GM21786 (cell line): ENCODE measurements at regions not wholly inside any gene's neighbourhood (a gene's known extent, or its start where the extent isn't known, plus 50 kb on each side); places are given as distances from the start of the nearest gene placed in this dataset.
"Not testable (repeated sequence)": the region's sequence is repeated elsewhere in the genome, so short reads cannot be mapped to it uniquely, and the experiment has no call there.

ENCODE experiments used
- ATAC-seq: cut with Tn5 transposase; IDR thresholded peaks from one replicate; pipeline ENCODE4 v1.9.1; 2021; ENCODE audit not compliant: unreplicated experiment

DNA sequence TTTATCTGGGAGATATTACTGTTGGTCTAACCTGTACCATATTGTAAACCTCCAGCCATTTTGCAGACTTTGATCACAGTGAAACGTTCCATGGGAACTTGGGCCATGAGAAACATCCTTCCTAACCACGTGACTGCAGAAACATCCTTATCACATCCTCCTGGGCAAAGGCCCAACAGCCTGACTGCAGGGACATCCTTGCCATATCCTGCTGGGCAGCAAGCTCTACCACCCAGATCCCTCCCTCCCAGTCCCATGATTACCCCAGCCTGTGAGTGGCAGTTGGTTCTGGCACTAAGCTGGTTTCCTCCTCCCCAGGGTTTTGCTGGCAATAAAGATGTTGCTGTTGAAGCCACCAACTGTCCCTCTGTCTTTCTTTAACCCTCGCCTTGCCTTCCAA, 201.2 kb downstream of the POTEC start:
- not testable (repeated sequence) for ATAC-seq

DNA sequence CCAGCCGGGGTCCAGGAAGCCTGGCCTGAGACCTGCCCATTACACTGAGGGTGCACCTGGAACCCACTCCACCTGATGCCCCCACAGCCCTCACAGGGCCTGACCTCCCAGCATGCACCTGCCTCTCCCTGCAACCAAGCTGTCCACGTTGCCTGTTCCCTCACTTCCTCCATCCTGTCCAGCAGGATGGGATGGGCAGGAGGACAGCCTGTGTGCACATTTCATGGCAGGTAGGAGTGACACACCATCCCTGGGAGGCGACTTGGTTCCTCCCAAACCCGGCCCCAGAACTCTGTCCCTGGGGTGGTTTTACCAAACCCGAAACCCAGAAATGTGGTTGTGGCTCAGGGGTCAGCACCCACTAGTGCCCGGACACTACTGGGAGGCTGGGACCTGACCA, 203.8 kb upstream of the ZNF519 start:
- ATAC-seq, result not testable (repeated sequence)

DNA sequence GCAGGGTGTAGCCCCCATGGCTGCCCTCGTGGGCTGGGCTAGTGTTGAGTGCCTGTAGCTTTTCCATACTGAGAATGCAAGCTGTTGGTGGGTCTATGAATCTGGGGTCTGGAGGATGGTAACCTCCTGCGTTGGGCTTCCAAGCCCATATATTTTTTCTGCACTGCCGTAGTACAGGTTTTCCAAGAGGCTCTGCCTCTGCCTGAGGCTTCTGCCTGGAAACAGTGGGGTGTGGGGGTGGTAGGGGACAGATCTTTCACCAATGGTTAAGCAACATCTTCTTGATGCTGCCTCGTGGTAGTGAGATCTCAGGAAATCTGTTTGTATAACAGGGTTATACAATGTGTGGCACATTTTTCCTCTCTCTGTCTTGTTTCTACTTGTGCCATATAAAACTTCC, 189.0 kb upstream of the ZNF519 start:
- ATAC-seq, result not testable (repeated sequence)

DNA sequence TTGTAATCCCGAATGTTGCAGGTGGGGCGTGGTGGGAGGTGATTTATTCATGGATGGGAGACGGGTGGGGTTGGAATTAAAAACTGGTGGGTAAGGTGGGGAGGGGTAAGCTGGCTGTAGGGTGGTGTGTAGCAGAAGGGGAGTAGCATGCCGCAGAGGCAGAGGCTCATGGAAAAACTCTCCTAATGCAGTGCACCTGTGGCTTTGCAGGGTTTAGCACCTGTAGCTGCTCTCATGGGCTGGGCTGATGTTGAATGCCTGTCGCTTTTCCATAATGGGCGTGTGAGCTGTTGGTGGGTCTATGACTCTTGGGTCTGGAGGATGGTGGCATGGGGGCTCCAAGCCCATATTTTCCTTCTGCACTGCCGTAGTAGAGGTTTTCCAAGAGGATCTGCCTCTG, 169.0 kb upstream of the ZNF519 start:
- not testable (repeated sequence) for ATAC-seq

DNA sequence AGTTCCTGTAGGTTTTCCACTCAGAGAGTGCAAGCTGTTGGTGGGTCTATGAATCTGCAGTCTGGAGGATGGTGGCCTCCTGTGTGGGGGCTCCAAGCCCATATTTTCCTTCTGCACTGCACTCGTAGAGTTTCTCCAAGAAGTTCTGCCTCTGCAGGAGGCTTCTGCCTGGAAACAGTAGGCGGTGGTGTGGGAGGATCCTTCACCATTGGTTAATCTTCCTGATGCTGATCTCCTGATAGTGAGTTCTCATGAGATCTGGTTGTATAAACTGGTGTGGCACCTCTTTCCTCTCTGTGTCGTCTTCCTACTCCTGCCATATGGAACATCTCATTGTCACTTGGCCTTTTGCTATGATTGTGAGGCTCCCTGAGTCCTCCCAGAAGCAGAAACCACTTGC, 162.8 kb upstream of the ZNF519 start:
- ATAC-seq, result not testable (repeated sequence)

DNA sequence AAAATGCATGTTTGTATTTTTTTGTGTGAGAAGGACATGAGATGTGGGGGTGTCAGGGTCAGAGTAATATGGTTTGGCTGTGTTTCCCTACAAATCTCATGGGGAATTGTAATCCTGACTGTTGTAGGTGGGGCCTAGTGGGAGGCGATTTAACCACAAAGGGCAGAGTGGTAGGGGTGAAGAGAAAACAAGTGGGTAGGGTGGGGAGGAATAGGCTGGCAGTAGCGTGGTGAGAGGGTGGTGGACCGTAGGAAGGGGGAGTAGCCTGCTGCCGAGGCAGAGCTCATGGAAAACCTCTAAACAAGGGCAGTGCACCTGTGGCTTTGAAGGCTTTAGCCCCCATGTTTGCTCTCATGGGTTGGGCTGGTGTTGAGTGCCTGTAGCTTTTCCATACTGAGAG, 152.8 kb upstream of the ZNF519 start:
- ATAC-seq, result no peak

DNA sequence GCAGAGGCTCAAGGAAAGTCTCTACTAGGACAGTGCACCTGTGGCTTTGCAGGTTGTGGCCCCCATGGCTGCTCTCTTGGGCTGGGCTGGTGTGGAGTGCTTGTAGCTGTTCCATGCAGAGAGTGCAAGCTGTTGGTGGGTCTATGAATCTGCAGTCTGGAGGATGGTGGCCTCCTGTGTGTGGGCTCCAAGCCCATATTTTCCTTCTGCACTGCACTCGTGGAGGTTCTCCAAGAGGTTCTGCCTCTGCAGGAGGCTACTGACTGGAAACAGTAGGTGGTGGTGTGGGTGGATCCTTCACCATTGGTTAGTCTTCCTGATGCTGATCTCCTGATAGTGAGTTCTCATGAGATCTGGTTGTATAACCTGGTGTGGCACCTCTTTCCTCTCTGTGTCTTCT, 143.2 kb upstream of the ZNF519 start:
- not testable (repeated sequence) for ATAC-seq

DNA sequence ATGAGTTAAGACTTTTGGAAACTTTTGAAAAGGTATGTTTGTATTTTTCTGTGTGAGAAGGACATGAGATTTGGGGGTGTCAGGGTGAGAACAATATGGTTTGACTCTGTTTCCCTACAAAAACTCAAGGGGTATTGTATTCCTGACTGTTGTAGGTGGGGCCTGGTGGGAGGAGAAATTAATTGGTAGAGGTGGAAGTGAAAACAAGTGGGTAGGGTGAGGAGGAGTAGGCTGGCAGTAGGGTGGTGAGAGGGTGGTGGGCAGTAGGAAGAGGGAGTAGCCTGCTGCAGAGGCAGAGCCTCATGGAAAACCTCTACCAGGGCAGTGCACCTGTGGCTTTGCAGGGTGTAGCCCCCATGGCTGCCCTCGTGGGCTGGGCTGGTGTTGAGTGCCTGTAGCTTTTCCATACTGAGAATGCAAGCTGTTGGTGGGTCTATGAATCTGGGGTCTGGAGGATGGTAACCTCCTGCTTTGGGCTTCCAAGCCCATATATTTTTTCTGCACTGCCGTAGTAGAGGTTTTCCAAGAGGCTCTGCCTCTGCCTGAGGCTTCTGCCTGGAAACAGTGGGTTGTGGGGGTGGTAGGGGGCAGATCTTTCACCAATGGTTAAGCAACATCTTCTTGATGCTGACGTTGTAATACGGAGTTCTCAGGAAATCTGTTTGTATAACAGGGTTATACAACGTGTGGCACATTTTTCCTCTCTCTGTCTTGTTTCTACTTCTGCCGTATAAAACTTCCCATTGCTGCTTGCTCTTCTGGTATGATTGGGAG, 133.6 kb upstream of the ZNF519 start:
- not testable (repeated sequence) for ATAC-seq

DNA sequence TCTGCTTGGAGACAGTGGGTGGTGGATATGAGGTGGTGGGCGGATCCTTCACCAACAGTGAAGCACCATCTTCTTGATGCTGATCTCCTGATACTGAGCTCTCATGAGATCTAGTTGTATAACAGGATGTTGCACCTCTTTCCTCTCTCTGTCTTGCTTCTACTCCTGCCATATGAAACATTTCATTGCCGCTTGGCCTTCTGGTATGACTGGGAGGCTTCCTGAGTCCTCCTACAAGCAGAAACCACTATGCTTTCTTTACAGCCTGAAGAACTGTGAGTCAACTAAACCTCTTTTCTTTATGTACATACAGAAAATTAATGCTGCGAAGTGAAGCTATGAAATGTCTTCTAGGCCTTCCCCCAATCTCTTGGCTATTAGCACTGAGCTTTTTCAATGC, 130.6 kb upstream of the ZNF519 start:
- not testable (repeated sequence) for ATAC-seq

DNA sequence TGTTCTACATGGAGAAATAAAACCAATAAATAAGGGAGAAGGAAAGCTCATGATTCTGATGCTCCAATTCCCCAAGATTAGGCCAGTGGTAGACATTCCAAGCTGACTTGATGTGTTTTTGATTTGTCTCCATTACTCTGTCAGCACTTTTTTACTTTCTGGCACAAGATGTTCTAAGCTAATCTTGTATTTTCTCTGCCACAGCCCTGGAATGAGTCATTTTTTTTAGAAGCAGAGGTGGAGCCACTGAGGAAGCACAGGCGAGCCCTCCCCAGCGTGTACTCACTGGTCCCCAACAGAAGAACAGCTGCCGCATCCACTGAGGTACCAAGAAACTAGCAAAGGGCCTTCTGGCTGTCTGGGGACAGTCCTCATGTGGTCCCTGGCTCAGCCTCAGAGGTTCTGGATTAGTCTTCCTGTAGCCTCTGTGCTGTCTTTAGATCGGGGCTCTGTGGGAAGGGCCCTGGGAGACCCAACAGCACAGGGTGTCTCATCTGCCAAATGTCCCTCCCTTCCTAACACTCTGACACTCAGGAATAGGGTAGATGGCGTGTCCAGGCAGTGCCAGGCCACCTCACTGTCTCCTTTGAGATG, 117.9 kb upstream of the ZNF519 start:
- ATAC-seq, result not testable (repeated sequence)

DNA sequence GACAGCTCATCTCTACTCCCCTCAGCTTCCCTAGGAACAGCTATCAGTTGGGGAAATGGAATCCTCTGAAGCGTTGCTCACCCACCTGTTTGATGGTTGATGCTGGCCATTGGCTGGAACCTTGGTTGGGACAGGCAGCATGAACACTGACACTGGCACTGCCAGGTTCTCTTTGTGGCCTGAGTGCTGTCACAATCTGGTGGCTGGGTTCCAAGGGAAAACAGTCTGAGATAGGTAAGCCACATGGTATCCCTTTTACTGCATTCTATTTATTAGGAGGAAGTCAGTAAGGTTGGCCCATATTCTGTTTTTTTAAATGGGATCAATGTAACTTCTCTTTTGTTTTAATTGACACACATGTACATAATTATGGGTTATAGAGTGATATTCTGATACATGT, 107.0 kb upstream of the ZNF519 start:
- not testable (repeated sequence) for ATAC-seq

DNA sequence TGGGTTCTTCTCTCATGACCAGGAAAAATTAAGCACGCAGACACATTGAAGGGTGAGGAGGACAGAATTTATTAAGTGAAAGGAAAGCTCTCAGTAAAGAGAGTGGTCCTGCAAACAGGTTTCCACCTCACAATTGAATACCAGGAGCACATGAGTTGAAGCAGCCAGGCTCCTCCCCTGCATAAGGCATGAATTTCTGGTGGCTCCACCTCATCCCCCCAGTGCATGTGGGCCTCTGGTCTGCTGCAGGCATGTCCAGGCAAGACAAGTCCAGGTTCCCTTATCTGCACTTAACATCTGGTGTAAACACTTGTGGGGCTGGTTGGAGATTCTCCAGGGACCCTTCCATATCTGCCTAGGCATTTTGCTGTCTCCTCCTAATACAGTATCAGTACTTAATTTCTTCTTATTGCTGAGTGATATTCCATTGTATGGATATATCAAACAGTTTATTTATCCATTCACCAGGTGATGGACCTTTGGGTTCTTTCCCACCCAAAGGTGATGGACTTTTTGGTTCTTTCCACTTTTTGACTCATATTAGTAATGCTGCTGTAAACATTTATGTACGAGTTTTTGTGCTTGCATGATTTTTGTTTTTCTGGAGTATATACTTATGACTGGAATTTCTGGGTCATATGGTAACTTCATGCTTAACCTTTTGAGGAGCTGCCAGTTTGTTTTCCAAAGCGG, 104.3 kb upstream of the ZNF519 start:
- not testable (repeated sequence) for ATAC-seq

DNA sequence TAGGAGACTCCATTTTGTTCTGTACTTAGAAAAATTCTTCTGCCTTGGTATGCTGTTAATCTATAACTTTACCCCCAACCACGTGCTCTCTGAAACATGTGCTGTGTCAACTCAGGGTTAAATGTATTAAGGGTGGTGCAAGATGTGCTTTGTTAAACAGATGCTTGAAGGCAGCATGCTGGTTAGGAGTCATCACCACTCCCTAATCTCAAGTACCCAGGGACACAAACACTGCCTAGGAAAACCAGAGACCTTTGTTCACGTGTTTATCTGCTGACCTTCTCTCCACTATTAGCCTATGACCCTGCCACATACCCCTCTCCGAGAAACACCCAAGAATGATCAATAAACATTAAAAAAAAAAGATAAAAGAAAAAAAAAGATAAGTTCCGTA, 93.0 kb upstream of the ZNF519 start:
- ATAC-seq, result not testable (repeated sequence)

DNA sequence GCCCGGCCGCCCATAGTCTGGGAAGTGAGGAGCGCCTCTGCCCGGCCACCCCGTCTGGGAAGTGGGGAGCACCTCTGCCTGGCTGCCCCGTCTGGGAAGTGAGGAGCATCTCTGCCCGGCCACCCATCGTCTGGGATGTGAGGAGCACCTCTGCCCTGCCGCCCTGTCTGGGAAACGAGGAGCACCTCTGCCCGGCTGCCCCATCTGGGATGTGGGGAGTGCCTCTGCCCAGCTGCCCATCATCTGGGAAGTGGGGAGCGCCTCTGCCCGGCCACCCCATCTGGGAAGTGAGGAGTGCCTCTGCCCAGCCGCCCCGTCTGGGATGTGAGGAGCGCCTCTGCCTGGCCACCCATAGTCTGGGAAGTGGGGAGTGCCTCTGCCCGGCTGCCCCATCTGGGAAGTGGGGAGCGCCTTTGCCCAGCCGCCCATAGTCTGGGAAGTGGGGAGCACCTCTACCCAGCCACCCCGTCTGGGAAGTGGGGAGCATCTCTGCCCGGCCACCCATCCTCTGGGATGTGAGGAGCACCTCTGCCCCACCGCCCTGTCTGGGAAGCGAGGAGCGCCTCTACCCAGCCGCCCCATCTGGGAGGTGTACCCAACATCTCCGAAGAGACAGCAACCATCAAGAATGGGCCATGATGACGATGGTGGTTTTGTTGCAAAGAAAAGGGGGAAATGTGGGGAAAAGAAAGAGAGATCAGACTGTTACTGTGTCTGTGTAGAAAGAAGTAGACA, 92.5 kb upstream of the ZNF519 start:
- not testable (repeated sequence) for ATAC-seq

DNA sequence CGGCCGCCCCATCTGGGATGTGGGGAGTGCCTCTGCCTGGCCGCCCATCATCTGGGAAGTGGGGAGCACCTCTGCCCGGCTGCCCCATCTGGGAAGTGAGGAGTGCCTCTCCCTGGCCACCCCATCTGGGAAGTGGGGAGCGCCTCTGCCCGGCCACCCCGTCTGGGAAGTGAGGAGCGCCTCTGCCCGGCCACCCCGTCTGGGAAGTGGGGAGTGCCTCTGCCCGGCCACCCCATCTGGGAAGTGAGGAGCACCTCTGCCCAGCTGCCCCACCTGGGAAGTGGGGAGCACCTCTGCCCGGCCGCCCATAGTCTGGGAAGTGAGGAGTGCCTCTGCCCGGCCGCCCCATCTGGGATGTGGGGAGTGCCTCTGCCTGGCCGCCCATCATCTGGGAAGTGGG, 91.7 kb upstream of the ZNF519 start:
- ATAC-seq, result not testable (repeated sequence)

DNA sequence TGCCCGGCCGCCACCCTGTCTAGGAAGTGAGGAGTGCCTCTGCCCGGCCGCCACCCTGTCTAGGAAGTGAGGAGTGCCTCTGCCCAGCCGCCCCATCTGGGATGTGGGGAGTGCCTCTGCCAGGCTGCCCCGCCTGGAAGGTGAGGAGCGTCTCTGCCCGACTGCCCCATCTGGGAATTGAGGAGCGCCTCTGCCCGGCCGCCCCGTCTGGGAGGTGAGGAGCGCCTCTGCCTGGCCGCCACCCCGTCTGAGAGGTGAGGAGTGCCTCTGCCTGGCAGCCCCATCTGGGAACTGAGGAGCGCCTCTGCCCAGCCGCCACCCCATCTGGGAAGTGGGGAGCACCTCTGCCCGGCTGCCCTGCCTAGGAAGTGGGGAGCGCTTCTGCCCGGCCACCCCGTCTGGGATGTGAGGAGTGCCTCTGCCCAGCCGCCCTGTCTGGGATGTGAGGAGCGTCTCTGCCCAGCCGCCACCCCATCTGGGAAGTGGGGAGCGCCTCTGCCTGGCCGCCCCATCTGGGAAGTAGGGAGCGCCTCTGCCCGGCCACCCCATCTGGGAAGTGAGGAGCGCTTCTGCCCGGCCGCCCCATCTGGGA, 91.1 kb upstream of the ZNF519 start:
- not testable (repeated sequence) for ATAC-seq

DNA sequence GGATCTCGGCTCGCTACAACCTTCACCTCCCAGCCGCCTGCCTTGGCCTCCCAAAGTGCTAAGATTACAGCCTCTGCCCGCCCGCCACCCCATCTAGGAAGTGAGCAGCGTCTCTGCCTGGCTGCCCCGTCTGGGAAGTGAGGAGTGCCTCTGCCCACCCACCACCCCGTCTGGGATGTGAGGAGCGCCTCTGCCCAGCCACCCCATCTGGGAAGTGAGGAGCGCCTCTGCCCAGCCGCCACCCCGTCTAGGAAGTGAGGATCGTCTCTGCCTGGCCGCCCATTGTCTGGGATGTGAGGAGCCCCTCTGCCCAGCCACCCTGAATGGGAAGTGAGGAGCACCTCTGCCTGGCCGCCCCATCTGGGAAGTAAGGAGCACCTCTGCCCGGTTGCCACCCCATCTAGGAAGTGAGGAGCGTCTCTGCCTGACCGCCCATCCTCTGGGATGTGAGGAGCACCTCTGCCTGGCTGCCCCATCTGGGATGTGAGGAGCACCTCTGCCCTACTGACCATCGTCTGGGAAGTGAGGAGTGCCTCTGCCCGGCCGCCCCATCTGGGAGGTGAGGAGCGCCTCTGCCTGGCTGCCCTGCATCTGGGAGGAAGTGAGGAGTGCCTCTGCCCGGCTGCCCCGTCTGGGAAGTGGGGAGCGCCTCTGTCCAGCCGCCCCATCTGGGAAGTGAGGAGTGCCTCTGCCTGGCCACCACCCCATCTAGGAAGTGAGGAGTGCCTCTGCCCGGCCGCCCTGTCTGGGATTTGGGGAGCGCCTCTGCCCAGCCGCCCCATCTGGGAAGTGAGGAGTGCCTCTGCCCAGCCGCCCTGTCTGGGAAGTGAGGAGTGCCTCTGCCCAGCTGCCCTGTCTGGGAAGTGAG, 90.4 kb upstream of the ZNF519 start:
- ATAC-seq, result not testable (repeated sequence)

DNA sequence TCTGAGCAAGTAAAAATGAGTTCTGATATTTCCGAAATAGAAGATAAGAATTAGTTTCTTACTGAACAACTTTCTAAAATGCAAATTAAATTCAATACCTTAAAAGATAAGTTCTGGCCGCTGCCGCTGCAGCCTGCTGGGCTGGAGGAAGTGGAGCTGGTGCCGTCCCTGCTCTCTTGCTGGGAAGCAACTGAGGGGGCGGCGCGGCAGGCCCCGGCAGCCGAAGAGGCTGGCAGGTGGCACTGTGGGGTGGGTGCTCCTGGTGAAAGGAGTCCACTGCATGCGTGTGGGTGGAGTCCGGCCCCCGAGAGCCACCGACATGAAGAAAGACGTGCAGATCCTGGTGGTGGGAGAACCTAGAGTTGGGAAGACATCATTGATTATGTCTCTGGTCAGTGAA, 89.5 kb upstream of the ZNF519 start:
- no peak for ATAC-seq

DNA sequence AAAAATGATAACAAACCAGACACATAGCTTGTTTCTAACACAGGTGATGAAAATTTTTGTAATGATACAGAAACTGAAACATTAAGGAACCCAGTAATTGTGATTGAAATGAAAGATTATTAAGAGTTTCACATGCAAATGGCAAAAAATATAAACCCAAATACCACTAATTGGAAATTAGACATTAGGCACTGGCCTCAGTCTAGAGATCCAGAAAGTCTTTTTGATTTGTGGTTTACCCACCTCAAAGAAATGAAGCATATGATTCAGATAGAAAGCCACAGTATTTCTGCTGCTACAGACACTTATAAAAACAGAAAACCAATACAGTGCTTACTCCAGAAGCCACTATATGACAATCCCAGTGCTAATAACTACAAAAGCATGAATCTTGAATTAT, 83.7 kb upstream of the ZNF519 start:
- not testable (repeated sequence) for ATAC-seq

DNA sequence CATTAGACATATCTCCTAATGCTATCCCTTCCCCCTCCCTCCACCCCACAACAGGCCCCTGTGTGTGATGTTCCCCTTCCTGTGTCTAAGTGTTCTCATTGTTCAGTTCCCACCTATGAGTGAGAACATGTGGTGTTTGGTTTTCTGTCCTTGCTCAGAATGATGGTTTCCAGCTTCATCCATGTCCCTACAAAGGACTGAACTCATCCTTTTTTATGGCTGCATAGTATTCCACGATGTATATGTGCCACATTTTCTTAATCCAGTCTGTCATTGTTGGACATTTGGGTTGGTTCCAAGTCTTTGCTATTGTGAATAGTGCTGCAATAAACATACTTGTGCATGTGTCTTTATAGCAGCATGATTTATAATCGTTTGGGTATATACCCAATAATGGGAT, 71.2 kb upstream of the ZNF519 start:
- ATAC-seq, result not testable (repeated sequence)
